ENCODE measurements at regions not wholly inside any gene's neighbourhood (a gene's known extent, or its start where the extent isn't known, plus 50 kb on each side); places are given as distances from the start of the nearest gene placed in this dataset.

- no peak for DNase-seq
- no peak overlapping the region for H3K27ac ChIP-seq
- TF ChIP-seq POLR2A (IDR thresholded peaks at IDR 0.05), result no peak
- TF ChIP-seq, protein P1, sequence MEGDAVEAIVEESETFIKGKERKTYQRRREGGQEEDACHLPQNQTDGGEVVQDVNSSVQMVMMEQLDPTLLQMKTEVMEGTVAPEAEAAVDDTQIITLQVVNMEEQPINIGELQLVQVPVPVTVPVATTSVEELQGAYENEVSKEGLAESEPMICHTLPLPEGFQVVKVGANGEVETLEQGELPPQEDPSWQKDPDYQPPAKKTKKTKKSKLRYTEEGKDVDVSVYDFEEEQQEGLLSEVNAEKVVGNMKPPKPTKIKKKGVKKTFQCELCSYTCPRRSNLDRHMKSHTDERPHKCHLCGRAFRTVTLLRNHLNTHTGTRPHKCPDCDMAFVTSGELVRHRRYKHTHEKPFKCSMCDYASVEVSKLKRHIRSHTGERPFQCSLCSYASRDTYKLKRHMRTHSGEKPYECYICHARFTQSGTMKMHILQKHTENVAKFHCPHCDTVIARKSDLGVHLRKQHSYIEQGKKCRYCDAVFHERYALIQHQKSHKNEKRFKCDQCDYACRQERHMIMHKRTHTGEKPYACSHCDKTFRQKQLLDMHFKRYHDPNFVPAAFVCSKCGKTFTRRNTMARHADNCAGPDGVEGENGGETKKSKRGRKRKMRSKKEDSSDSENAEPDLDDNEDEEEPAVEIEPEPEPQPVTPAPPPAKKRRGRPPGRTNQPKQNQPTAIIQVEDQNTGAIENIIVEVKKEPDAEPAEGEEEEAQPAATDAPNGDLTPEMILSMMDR (IDR thresholded peaks at IDR 0.05), result no peak
- intact Hi-C loops (cut with DNase I), result no loop called here
- H3K9me3 ChIP-seq, result peaks cover 5% of the 10 kb centered on the region
- H3K27me3 ChIP-seq, result no peaks in the 10 kb centered on the region
- H3K36me3 ChIP-seq, result no peaks in the 10 kb centered on the region
- no peaks in the 10 kb centered on the region for H3K4me1 ChIP-seq
- 83 to 85% methylated on average over 4 of the region's 4 CpGs for WGBS, 2 donors
- H3K4me3 ChIP-seq (replicated peaks in 1 of 3), result no peak overlapping the region
Measured at GRCh38 chr6:133724726-133725125, 164.2 kb upstream of the TCF21 start.

DNA sequence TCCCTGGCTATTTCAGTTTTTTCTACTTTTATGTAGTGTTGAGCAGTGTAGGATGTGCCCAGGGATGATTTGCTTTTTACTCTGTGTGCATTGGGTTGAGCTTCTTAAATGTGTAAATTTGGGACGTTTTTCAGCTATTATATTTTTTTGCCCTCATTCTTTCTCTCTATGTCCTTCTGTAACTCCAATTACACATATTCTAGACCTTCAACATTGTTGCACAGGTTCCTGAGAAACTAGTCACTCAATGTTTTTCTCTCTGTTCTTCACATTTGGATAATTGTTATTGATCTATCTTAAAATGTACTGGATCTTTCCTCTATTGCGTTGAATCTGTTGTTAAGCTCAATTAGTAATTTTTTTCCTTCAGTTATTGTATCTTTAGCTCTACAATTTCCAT lies 162.7 kb upstream of the TCF21 start:
- intact Hi-C loops (cut with DNase I), result no loop called here
- WGBS, 2 donors, result 87 to 89% methylated on average over 2 of the region's 2 CpGs
- Histone ChIP-seq H3K4me3 (replicated peaks in 1 of 3) (no peak overlapping the region), H3K27ac (no peak overlapping the region), H3K9me3 (peaks cover 5% of the 10 kb centered on the region), H3K27me3 (no peaks in the 10 kb centered on the region), H3K36me3 (no peaks in the 10 kb centered on the region), H3K4me1 (no peaks in the 10 kb centered on the region)
- no peak for DNase-seq
- TF ChIP-seq, protein P1 (IDR thresholded peaks at IDR 0.05), result no peak
- TF ChIP-seq POLR2A (IDR thresholded peaks at IDR 0.05), result no peak

DNA sequence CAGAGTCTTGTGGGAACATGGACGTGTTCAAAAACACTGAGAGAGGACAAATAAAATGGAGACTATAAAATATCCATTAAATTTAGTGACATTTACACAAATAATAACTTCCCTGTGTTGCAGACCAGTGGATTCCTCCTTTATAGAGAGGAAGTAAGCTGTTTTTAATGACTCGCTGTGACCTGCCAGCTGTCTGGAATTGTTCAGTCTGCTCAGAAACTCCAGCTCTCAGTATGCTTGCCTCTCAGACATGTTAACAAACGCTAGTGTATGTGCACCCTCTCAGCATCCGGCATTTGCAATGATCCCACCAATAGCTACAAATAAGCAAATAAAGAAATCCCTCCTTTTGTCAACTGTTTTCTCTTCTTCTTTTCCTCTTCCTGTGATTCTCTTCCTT lies 158.0 kb upstream of the TCF21 start:
- intact Hi-C loops (cut with DNase I), result no loop called here

DNA sequence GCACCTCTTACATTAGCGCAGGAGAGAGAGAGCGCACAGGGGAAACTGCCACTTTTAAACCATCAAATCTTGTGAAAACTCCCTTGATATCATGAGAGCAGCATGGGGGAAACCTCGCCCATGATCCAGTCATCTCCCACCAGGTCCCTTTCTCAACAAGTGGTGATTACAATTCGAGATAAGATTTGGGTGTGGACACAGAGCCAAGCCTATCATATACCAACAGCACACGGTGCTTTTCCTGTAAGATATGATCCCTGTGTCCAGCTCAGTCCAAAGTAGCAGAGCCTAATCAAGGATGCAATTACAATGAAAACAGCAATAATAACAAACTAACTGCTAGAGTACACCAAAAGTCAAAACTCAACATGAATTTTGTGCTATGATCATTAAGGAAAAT lies 148.7 kb upstream of the TCF21 start:
- no peaks in the 10 kb centered on the region for H3K36me3 ChIP-seq
- H3K4me3 ChIP-seq (replicated peaks in 1 of 3), result no peak overlapping the region
- no peak for TF ChIP-seq POLR2A (IDR thresholded peaks at IDR 0.05)
- TF ChIP-seq, protein P1 (IDR thresholded peaks at IDR 0.05), result no peak
- H3K4me1 ChIP-seq, result no peaks in the 10 kb centered on the region
- H3K9me3 ChIP-seq, result no peaks in the 10 kb centered on the region
- no peak overlapping the region for H3K27ac ChIP-seq
- DNase-seq, result no peak
- intact Hi-C loops (cut with DNase I), result no loop called here
- no peaks in the 10 kb centered on the region for H3K27me3 ChIP-seq
- WGBS, 2 donors, result 67 to 82% methylated on average over 5 of the region's 5 CpGs

More for the DNA sequence above, 158.0 kb upstream of the TCF21 start:
- Histone ChIP-seq H3K27me3 (no peaks in the 10 kb centered on the region), H3K4me3 (replicated peaks in 1 of 3) (no peak overlapping the region), H3K27ac (no peak overlapping the region), H3K4me1 (no peaks in the 10 kb centered on the region), H3K36me3 (no peaks in the 10 kb centered on the region), H3K9me3 (peaks cover 5% of the 10 kb centered on the region)
- DNase-seq, result no peak
- 58 to 61% methylated on average over 4 of the region's 4 CpGs for WGBS, 2 donors
- no peak for TF ChIP-seq POLR2A (IDR thresholded peaks at IDR 0.05)
- TF ChIP-seq, protein P1 (IDR thresholded peaks at IDR 0.05), result no peak

DNA sequence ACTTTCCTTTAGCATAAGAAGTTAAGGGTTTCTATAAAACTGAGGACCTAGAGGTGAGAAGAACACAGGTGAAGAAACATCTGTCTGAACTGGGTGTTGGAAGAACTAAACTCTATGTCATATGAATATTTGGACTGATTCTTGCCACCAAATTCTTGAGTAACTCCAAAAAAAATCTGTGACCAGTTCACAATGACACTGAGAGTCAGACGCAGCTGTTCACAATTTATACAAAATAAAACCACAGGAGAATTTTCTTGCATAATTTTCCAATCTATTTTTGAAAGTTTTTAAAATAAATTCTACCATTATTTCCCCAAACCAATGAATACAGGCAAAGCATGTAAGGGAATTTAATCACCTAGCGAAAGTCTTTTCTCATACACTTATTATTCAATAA lies 148.1 kb upstream of the TCF21 start:
- Histone ChIP-seq H3K36me3 (no peaks in the 10 kb centered on the region), H3K9me3 (no peaks in the 10 kb centered on the region), H3K4me3 (replicated peaks in 1 of 3) (no peak overlapping the region), H3K4me1 (no peaks in the 10 kb centered on the region), H3K27me3 (no peaks in the 10 kb centered on the region), H3K27ac (no peak overlapping the region)
- no peak for DNase-seq
- WGBS, 2 donors, result 83 to 87% methylated on average over 2 of the region's 2 CpGs
- intact Hi-C loops (cut with DNase I), result no loop called here
- TF ChIP-seq, protein P1 (IDR thresholded peaks at IDR 0.05), result no peak
- TF ChIP-seq POLR2A (IDR thresholded peaks at IDR 0.05), result no peak
